GM21515 (cell line): ENCODE measurements at regions not wholly inside any gene's neighbourhood (a gene's known extent, or its start where the extent isn't known, plus 50 kb on each side); places are given as distances from the start of the nearest gene placed in this dataset.
"Not testable (repeated sequence)": the region's sequence is repeated elsewhere in the genome, so short reads cannot be mapped to it uniquely, and the experiment has no call there.

Experiments
- ATAC-seq: cut with Tn5 transposase; IDR thresholded peaks from one replicate; pipeline ENCODE4 v1.9.1; 2021; ENCODE audit not compliant: unreplicated experiment

DNA sequence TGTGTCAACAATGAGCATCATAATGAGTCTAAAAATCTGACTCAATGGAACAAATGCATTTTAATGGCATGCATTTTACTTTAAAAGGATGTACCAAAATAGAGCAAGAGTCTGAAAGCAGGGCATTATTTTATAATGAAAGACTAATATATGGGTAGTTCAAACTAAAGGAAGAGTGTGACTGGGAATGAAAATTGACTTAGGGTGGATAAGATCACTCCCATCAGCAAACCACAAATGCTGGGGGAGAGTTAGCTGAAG is 114.7 kb downstream of the SOX4 start:
- ATAC-seq = no peak

DNA sequence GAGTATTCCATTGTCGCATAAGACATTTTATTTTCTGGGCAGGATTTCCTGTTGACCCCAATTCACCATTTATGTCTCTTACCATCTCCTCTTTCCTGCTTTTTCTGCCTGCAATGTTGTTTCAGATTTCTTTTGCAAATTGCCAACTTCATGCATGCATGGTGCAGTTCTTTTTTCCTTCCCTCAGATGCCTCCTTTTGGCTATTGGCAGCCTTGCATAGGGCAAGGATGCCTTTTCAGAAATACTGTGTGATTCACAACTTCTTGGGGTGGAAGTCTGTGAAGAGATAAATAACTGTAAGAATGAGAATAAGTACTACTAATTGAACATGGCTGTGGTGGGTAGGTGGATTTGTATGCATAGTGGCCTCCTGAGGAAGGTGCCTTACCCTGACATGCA is 116.7 kb downstream of the SOX4 start:
- ATAC-seq = no peak

DNA sequence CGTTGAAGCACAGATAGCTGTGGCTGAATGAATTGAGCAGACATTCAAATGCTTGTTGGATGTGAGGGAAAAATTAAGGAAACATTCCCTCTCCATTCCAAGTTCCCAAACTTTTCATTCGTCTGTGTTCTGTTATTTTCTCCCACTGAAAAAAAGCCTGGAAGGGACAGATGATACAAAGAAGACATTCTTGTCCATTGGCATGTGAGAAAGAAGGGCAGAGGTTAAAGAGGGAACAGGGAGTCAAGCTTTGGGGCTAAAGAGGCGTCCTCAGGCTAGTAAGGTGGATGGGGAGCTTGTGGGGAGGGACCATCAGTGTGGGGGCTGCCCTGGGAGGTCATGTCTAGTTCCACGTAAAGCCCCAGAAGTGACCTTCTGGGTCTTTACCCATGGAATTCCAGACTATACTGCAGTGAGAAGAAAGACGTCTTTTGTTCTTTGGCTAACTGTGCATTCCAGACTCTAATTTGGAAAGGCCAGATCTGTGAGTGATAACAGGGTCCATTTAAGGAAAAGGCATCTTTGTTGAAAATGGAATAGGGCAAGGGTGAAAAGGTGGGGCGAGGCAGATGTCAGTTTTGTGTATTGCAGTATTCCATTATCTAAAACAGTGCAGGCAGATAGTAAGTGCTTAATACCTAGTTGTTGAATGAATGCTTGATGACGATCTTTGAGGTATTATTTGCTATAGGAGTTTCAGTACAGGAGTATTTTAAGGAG is 117.5 kb downstream of the SOX4 start:
- ATAC-seq = no peak

DNA sequence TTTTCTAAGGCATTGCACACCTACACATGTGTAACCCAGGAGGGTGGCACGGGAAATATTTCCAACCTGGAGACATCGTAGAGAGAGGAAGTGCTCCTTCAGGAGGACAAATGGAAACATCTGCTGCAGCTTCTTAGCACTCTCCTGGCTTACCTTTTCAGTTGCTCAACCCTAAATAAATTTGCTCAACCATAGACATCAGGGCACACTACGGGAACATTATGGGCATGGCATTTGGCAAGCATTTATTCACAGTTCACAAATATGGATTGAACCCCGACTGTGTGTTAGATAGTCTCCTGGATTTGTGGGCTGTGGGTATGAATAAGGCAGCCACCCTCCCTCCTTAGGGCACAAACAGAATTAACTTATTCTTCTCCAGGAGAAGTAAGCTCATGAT is 118.7 kb downstream of the SOX4 start:
- ATAC-seq = no peak

DNA sequence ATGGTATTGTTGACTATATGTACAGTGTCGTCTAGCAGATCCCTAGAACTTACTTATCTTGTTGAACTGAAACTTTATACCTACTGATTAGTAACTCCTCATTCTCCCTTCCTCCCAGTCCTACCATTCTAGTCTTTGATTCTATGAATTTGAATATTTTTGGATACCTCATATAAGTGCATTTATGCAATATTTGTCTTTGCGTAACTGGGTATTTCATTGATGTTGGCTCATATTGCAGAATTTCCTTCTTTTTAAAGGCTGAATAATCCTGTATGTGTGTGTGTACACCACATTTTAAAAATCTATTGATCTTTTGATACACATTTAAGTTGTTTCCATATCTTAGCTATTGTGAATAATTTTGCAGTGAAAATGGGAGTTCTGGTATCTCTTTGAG is 119.9 kb downstream of the SOX4 start:
- no peak for ATAC-seq

DNA sequence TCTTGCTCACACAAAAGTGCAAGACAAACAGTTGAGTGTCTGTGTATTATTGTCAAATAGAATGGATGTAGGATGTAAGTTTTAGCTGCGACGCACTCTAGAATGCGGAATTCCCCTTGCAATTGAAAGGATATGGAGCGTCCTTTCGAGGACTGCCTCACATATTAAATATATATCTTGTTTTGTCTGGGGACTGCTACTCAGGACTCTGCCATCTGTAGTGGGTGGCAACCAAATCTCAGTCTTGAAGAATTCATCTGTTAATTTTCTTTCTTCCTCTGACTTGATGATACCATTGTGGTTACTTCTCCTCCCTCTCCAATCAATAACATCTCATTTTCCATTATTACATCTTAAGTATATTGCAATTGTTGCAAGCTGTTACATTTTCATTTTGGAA is 121.6 kb downstream of the SOX4 start:
- ATAC-seq = no peak

DNA sequence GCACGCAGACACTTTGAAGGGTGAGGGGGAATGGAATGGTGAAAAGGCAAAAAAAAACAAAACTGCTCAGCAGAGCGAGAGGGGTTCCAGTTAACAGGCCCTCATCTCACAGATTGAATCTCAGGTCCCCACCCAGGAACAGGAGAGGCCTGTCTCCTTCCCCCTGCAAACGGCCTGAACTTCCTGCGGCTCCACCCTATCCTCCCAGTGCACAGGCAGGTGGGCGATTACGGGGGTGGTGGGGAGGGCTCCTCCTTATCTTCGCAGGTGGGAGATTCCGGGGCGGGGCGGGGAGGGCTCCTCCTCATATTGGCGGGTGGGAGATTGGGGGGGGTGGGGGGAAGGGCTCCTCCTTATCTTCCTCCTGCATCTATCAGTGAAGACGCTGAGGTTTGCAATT is 129.0 kb downstream of the SOX4 start:
- ATAC-seq = no peak

DNA sequence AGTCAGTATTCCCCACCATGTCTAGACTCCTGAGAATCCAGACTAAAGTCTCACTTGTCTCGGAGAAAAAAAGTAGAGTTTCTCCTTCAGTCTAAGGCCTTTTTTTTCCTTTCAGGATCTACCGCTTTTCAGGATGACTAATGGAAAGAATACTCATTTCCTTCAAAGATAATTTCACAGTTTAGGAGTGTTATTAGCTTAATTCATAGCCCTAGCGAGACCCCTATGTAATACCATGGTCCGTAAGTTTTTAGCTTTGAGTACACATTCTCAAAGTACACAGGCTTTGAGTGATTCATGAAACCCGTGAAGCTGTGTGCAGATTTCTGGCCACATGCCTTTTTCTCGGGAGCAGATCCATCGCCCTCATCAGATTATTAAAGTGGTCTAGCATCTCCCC is 133.1 kb downstream of the SOX4 start:
- no peak for ATAC-seq

DNA sequence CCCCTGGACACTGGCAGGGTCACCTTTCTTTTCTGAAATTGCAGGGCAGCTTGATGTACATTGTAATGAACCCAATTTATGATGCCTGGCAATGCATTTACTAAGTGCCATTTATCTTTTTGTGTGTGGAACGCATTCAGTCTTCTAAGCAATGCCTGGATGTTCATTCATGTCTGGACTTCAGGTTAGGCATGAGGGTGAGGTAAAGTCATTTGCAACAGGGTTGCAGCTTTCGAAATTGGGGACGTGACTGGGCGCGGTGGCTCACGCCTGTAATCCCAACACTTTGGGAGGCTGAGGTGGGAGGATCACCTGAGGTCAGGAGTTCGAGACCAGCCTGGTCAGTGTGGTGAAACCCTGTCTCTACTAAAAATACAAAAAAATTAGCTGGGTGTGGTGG is 134.6 kb downstream of the SOX4 start:
- ATAC-seq = no peak

DNA sequence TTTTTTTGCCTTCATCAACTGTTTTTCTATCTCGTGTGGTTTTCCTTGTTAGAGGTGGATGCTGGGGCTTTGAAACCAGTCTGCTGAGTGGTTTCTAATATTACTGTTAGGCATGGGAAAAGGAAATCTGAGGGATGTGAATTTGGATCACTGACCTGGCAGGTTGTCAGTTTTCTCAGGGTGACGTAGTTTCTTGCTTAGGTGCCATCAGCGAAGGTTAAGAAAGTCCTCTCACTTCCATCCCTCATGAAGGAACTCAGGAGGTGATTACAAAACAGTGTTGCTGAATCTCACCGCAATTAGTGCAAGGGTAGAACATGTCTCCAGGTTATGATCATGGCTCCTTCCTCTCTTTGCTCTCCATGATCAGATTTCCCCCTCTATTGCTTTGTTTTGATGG is 135.9 kb downstream of the SOX4 start:
- no peak for ATAC-seq

DNA sequence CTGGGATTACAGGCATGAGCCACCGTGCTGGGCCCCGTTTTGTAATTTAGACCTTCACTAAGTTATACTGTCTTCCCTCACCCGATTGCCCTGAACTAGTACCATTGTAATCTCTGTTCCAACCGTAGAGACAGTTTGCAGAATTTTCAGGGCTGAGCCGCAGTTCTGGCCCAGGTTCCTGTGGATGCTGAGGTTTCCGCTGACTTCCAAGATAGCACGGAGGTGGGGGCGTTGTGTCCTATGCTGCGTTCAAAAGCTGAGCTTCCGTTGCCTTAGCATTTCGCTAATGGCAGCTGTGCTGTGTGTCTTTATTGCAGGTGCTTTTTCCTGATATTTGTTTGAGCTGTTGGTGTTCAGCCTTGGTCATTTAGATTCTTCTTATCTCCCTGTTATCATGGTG is 137.0 kb downstream of the SOX4 start:
- no peak for ATAC-seq

DNA sequence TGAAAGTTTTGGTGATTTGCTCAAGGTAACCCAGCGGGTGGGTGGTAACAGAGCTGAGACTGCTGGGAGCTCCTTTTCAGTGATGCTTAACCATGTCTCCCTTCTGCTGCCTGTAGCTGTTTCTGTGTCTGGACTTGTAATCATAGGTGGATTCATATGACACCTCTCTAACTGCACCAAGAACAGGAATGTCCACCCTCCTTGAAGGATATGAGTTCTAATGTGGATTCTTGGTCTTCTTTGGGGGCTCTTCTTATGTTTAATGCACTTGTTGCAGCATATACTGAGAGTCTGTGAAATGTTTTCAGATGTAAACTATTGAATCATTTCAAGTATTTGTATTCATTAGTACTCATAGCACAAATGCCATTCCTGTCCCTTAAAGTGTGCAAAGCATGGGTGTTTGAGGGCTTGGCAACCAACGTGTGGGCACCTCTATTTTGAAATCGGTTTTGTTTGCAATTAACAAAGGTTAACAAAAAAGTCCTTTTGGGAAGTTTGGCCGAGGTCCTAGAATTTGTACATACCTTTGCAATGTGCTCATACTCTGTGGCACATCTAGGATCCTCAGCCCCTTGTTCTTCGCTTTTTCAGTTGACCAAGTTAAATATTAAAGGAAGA is 138.0 kb downstream of the SOX4 start:
- ATAC-seq = no peak

DNA sequence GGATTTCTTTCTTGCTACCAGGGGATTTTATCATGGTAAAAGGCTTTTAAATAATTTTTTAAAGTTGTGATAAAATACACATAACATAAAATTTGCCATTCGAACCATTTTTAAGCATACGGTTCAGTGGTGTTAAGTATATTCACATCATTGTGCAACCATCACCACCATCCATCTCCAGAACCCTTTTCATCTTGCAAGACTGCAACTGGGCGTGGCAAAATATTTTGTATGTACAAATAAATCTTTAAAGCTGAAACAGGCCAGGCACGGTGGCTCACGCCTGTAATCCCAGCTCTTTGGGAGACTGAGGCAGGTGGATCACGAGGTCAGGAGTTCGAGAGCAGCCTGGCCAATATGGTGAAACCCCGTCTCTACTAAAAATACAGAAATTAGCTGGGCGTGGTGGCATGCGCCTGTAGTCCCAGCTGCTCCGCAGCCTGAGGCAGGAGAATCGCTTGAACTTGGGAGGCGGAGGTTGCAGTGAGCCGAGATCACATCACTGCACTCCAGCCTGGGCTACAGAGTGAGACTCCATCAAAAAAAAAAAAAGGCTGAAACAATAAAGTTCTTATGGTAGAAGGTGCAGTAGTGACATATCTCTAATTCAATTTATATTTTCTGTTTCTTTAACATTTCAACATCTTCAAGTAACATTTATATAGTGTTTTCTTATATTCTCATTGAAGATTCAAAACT is 138.6 kb downstream of the SOX4 start:
- not testable (repeated sequence) for ATAC-seq

DNA sequence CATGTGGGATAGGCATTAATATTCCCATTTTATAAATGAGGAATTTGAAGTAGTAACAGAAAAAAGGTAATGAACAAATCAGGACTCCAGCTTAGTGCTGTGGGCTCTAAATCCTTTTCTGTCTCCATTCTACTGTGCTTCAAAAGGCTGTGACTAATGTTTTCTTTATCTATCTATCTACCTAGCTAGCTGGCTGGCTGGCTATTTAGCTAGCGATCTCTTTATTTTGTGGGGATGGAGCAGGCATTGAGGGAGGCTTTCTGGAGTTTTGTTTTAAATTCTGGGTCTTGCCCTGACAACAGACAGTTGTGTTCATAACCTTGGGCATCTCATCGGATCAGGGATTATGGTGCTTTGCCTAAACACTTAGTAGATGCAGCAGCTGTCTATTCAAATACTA is 139.2 kb downstream of the SOX4 start:
- no peak for ATAC-seq

DNA sequence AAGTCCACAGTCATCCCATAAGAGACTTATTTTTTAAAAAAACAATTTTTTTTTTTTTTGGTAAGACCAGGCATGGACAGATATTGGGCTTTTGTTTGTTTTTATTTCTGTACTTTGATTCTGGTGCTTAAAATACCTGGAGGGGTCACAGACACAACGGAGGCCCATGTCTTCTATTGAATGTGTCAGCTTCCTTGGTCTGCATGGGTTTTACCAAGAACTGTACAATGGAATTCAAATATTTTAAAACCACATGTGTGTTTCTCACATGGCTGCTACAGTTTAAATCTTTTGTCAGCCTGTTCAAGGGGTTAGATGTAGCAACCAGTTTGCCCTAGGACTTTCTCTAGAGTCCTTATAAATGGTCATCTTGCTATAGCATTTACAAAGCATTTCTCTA is 139.8 kb downstream of the SOX4 start:
- no peak for ATAC-seq

DNA sequence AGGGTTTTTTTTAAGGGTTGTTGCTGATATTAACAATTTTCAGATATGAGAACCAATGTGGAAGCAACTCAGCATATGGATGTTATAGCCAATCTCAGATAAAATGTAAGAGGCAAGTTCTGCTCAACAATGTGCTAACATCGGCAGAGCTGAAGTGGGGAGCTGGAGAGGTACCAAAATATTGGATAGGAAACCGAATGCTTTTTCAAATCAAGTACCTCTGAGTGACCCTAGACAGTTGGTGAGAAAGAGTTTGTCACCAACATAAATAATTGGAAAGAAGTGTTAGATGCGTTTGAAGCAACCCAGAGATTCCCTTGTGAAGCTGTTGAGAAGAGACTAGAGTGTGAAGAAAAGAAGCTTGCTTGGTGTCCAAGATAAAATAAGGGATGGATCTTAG is 140.7 kb downstream of the SOX4 start:
- ATAC-seq = no peak

DNA sequence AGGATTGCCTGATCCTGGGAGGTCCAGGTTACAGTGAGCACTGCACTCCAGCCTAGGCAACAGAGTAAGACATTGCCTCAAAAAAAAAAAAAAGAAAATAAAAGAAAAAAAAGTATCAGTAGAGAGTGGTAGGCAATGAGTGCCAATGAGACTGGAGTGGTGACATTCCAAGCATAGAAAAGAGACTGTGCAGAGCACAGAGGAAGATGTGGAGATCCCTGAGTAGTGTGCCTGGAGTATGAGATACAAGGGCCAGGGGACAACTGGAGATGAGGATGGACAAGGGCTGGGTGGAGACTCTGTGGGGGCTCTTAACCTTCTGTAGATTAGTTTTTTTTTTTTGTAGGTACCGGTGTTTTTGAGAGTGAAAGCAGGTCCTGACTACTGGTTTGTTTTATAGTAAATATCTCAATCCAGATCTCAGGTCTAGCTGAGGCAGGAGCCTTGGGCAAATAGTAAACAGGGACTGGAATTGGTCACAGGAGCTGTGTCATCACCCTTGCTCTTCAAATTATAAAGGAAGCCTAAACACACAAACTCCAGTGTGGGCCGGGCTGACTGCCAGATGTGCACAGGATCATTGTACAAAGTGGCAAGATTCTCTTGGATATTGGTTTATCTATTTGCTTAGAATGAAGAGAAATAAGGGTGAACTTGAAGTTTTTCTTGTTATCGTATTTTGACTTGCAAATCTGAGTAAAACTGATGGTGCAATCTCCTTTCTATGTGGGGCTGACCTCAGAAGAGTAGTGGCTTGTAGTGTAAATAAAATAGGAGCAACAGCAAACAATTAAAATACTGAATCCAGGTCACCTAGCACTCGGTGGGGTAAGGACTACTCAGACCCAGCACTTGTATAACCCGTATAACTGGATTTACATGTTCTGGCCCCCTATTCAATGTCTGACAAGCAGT is 144.9 kb downstream of the SOX4 start:
- no peak for ATAC-seq

DNA sequence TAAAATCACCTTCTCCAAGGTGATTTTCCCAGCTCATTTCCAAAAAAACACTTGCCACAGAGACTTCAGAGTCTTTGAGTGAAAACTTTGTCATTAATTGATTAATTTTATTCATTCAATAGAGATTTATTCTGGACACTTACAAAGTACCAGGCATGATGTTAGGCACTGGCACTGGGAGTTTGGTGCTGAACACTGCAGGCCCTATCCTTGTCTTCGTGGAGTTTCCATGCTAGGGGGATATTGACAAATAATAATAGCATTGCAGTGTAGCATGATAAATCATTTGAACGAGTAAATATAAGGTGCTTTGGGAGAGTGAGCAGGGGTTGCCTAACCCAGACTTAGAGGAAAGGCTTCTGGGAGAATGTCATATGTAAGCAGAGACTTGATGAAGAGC is 145.7 kb downstream of the SOX4 start:
- no peak for ATAC-seq

DNA sequence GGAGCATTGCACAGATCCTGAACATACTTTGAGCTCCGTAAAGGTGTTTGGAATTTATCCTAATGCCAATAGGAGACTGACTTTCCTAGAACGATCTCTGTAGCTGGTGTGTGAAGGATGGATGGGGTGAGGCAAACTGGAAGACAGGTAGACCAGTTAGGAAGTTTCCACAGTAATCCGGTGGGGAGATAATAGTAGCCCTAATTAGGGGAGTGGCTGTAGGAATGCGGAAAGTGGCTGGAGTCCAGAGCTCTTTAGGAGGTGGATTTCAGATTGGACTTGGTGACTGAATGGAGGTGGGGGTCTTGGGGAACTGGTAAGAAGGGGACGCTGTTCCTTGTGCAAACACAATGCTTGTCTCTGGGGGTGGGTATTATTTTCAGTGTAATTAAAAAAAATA is 146.3 kb downstream of the SOX4 start:
- ATAC-seq = no peak

DNA sequence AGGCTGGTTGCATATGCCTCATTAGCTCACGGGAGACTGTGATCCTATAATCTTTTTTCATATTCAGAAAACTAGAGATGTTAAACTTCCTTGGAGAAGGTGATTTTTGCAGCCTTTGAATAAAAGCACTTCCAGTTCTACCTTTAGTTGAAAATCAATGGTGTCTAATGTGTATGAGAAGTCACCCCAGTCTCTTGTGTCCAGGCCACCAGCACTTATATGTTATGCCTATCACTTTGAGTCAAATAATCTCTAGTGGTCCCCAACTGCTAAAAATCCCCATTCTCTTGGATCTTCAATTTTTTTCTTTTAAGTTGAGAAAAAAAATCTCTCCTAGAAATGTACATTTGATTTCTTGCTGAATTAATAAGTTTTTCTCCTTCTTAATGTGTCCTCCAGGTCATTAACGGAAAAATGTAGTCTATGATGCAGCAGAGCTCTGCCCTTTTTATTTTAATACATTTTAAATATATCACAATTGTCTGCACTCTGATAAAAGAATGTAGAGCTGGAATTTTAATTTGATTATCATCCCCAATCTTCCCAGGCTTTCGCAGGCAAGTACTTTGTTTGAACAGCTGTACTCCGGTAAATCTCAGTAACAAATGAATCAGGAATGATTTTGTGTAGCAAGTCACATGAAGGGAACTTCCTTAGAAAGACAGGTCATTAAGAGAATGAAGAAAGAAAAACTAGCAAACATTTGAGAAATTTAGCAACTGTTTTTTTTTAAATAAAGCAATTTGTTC is 147.0 kb downstream of the SOX4 start:
- no peak for ATAC-seq
